Stimulated activated CD4-positive, alpha-beta T cell treated with anti-CD3 and anti-CD28 coated beads, Interleukin-2, amount 100 ng/mL, for 48 hours (primary cell): ENCODE measurements at regions not wholly inside any gene's neighbourhood (a gene's known extent, or its start where the extent isn't known, plus 50 kb on each side); places are given as distances from the start of the nearest gene placed in this dataset.

Experiments used
- DNase-seq, 2 donors: peaks; one replicate each; pipeline ENCODE4 v3.0.0-alpha.2; 2020

DNA sequence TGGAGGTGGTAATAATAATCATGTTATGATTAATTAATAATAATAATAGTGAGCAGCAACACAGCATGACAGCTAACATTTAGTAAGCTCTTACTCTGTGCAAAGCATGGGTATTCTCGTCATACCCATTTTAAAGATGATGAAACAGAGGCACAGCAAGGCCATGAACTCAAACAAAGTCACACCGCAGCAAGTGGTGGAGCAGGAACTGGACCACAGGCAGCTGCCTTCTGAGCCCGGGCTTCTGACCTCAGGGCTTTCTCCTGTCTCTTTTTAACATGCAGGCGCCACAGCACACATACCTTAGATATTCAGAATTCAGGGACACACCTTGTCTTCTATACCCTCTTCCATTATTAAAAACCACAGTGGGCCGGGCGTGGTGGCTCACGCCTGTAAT is 50.7 kb upstream of the SPATA12 start:
- DNase-seq, result no peak

GRCh38 chr3:57009367-57009766 is 51.1 kb upstream of the SPATA12 start:
- DNase-seq, result no peak

DNA sequence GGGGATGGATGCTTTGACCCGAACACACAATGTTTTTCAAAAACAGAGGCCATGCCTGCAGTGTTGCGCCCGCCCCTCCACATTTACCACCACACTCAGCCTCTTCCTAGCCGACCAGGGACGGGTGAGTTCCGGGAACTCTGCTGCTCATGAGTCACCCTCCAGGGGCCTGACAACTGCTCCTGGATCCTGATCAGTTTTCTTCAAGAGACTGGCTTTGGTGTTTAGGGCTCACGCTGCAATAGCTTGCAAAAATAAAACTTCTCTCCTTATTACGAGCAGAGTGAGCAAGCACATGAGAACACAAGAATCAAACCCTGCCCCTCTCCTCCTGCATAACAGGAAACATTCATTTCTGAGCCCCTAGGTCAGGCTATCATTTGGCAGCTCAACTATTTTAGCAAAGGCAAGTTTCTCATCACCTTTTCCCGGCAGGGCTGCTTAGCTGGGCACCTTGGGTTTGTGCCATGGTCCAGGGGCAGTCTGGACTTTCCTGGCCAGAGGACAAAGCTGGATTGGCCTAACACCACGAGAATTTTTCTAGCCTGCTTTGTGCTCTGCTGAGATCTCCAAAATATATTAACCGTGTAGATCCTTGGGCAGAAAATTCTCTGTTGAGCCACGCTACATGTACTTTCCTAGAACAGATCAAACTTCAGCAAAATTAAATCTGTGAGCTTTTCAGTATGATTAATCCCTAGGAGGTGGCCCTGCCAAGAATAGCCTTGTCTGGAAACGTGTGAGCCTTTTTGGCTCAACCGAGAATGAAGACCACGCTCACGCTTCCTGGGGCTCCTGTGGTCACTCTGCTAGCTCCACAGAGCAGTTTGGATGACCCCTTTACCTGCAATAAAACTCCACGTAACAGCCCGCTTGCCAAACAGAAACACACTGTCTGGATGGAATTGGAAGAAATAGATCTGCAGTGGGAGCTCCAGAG is 52.7 kb upstream of the SPATA12 start:
- DNase-seq, result no peak

DNA sequence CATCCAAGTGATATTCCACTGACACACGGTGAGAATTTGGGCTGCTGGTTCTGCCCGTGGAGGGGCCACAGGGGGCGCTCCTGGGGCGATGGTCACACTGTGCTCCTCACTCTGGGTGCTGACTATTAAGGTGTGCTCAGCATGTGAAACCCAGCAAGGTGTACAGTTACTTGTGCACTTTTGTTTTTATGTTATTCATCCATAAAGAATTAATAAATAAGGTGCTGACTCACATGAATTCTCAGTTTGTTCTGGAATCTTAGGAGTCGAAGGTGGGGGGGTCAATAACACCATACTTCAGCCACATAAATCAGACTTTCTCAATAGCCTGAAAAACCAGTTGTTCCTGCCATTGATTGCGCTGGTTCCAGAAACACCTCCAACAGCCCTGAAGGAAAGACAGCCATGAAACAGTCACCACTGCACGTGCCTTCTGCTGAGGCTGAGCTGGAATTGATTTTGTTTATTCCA is 53.5 kb upstream of the SPATA12 start:
- DNase-seq, result no peak

- DNase-seq, result no peak
Observed at GRCh38 chr3:57006179-57006657, 54.2 kb upstream of the SPATA12 start.

GRCh38 chr3:57004229-57004628 is 56.2 kb upstream of the SPATA12 start:
- no peak for DNase-seq

- DNase-seq, result no peak
Observed at GRCh38 chr3:57003676-57004075, 56.8 kb upstream of the SPATA12 start.

GRCh38 chr3:57001356-57001755 is 59.1 kb upstream of the SPATA12 start:
- no peak for DNase-seq

DNA sequence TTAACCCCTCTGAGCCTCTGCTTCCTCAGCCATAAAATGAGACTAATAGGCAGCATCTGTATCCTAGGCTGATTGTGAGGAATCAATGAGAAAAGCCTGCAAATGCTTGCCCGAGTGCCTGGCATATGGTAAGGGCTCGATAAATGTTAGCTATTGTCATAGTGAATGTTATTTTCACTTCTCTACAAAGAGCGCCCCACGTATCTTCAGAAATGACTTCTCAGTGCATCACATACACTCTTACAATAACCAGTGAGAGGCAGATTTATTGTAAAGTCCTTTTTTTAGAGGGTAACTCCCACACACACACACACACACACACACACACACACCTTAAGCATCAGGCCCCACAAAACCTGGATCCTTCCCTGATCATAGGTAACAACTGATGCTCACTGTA is 60.5 kb upstream of the SPATA12 start:
- no peak for DNase-seq

- DNase-seq, result no peak
Observed at GRCh38 chr3:56999547-56999946, 60.9 kb upstream of the SPATA12 start.

DNA sequence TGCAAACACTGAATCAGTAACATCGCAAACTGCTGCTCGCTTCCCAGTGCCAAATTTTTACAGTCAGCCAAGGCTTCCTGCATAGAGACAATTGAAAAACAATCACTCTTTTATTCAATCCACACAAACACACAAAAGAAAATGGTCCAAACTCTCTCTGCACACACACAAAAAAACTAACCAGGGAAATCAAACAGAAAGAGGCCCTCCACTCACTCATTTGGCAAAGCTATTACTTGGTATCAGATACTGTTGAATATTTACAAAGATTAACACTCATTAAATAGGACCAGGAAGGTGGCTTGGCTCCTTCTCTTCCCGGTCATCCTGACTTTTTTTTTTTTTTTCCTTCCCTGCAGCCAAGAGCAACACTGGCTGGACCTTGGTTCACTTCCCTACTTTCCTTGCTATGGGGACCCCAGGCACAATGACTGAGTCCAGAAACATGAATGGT is 62.4 kb upstream of the SPATA12 start:
- no peak for DNase-seq

DNA sequence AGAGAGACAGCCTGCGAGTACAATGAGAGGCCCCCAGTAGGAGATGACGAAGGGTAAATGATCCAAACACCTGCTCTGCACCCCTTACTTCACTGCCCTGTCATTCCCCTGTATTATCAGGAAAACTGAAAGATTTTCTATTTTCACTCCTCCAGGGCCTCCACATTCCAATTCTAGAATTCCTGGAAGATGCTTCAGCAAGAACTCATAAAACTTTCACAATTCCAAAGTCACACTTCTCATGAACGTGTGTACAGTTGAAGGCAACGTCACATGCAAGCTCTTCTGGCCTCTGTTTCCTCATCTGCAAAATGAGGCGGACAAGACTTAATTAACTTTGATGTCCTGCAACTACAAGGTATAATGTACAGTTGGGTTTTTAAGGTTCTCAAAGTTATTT is 62.8 kb upstream of the SPATA12 start:
- DNase-seq, result no peak

DNA sequence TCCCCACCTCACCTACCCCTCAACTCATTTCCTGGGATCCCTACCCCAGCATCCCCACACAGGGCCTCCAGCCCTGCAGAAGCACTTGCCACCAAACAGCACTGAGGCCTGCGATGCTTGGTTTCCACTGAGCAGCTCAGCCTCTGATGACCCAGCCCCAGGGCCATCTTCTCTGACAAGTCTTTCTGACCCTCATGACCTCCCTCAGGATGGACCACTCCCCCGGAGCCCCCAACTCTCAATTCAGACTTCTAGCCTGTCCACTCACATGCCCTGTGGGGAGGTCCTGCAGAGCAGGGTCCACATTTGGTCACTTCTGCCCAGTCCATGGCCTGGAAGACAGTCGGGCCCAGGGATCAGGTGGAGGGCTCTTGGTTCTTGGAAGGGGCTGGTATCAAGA is 63.4 kb upstream of the SPATA12 start:
- DNase-seq, result no peak

DNA sequence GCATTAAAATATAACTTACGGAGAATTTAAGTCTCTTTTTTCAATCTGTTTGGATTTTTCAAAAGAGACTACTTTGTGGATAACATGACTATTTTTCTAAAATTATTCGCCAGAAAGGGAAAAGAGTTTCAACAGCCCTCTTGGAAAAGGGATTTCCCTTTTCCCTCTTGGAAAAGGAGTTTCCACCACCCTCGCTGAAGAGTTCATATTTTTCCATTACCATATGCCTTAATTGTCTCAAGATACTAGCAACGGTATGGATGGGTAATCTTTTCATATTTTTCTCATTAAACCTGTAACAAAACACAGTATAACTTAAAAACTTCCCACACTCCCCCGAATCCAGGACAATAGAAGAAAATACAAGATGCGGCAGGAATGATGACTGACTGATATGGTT is 66.1 kb upstream of the SPATA12 start:
- no peak for DNase-seq

DNA sequence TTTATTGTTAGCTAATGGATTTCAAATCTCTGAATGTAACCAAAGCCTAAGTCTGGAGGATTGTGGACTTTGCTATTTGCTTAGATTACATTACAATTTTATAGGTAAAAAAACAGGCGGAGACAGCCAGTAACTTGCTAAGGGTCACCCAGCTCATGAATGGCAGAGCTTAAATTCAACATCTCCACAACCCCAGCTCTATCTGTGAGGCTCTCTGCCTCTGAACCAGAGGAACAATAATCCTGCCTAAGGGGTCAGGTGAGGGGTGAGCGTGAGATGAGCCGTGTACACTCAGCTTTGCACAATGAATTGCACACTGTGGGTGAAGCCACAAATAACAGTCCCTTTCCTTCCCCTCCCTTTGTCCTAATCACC is 69.8 kb upstream of the SPATA12 start:
- no peak for DNase-seq

GRCh38 chr3:56989977-56990640 is 70.4 kb upstream of the SPATA12 start:
- no peak for DNase-seq

DNA sequence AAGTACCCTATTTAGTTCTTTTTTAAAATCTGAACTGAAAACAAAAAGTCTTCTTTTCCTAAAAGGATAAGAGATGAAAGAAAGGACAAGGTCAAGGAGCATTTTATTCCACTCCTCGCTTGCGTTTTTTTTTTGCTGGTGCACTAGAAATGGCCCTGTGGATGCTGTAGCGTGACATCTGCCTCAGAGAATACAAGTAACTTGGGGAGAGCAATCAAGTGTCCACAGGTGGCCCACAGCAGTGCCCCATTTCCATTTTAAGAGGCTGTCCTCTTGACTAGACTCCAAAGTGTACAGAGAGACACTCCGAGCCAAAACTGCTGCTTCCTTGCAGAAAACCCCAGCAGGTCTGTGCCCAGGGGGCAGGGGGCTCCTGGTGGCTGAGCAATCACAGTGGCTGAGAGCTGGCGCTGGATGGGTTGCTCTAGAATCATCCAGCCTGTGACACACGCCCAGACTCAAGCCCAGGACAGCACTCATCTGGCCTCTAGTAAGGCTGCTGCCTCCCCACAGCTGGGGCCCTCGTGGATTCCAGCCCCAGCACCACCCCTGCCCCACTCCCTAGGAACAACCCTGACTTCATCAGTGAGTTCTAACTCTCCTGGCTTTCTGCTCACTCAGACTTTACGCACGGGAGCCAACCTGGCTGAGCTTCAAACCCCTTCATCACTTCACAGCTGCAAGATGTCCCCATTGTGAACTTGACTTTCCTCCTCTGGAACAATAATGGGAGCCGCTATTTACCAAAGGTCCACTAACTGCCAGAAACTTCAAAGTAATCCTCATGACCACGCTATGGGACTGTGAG is 71.1 kb upstream of the SPATA12 start:
- no peak for DNase-seq

DNA sequence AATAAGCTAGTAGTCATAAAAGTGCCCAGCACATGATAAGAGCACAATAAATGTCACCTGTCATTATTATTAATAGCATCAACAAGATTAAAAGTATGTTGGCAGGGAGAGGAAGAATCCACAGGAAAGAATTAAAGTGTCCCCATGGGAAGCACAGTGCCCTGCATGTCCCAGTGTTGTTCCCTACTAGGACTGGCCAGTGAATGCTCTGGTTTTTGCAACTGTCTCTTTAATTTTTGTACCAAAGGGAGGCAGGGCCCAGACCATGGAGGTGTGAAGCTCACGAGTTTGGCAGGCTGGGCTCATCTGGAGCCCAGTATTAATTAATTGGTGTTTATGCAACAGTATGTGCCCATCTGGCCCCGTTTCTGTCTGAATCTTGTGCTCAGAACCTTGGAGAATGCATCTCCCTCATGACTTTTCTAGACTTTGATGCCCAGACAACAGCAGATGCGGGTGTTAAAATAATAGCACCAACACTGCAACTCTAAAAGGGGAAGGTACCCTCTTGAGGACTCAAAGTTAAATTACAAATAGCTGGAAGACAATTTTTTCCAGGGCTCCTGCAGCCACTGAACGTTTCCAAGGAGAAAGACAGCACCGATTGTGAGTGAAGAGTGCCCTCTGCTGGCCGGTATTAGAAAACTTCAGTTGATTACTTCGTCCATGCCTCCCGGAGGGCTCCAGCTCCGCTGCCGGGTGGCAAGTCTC is 71.9 kb upstream of the SPATA12 start:
- peak; percentile 69 to 79 for DNase-seq

- no peak for DNase-seq
Observed at GRCh38 chr3:56987238-56987895, 73.1 kb upstream of the SPATA12 start.

GRCh38 chr3:56986347-56986746 is 74.1 kb upstream of the SPATA12 start:
- no peak for DNase-seq

- DNase-seq, result no peak
Observed at GRCh38 chr3:56985878-56986277, 74.6 kb upstream of the SPATA12 start.

- no peak for DNase-seq
Observed at GRCh38 chr3:56985460-56985859, 75.0 kb upstream of the SPATA12 start.
